HG02840 (cell line): ENCODE measurements at regions not wholly inside any gene's neighbourhood (a gene's known extent, or its start where the extent isn't known, plus 50 kb on each side); places are given as distances from the start of the nearest gene placed in this dataset.
A peak's percentile ranks its signal among the peaks of the same experiment; 100 is the strongest.

Experiments
- ATAC-seq: cut with Tn5 transposase; IDR thresholded peaks from one replicate; pipeline ENCODE4 v1.9.1; 2021; ENCODE audit warnings: mild to moderate bottlenecking, moderate library complexity, moderate number of reproducible peaks; ENCODE audit not compliant: unreplicated experiment, low FRiP score

GRCh38 chr4:85244638-85245037 is 230.3 kb upstream of the ARHGAP24 start:
- no peak for ATAC-seq

DNA sequence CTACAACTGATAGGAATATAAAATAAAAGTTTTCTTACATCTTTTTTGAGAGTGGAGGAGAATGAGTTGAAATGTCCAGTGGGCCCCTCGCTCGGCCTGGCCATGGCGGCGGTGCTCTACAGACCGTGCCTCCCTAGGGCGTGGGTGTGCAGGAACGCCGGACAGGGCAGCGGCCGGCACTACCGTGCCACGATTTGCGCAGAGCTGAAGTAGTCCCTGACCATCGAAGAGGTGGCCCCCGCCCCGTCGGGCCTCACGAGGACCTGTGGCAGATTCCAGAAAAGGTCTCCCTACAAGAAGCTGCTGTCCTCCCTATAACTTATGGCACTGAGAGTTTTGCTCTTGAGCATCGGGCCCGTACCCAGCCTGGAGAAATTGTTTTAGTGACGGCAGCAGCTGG is 228.9 kb upstream of the ARHGAP24 start:
- no peak for ATAC-seq

DNA sequence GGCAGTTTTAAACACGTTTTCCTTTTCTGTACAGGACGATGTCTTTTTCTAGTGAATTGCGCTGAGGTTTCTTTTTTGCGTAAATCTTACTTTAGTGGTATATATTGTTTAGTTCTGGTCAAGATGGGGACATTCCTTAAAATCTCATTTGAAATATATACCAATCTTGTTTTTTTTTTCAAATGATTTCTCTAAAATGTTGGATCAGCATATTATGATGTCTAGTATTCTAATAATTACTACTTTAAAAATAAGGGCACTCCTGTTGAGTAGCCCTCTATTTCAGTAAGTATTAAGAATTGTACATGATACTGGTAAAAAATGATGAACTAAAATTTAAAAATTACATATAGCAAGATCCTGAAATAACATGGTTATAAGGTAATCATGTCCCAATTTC is 224.1 kb upstream of the ARHGAP24 start:
- ATAC-seq, result no peak

- ATAC-seq, result no peak
Measured at GRCh38 chr4:85257817-85258370, 217.1 kb upstream of the ARHGAP24 start.

DNA sequence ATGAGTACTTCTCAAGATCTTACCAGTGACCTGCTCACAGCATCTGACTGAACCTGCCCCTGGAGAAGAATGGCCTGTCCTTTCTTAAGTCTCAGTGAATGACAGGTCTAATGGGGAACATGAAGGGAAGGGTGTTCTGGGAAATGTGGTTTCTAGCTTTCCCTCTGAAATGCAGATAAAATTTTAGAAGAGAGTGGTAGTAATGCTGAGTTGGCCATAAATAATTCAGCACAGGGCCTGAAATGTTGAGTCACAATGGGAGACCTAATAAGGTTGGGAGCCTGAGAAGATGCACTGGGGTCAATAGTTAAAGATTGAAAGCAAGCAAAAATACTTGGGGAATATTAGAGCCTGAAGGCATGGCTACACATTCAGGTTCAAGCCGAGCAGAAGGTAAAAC is 214.9 kb upstream of the ARHGAP24 start:
- ATAC-seq, result no peak

GRCh38 chr4:85265234-85265633 is 209.7 kb upstream of the ARHGAP24 start:
- no peak for ATAC-seq

- ATAC-seq, result no peak
Measured at GRCh38 chr4:85268188-85268587, 206.8 kb upstream of the ARHGAP24 start.

- ATAC-seq, result no peak
Measured at GRCh38 chr4:85268961-85269360, 206.0 kb upstream of the ARHGAP24 start.

DNA sequence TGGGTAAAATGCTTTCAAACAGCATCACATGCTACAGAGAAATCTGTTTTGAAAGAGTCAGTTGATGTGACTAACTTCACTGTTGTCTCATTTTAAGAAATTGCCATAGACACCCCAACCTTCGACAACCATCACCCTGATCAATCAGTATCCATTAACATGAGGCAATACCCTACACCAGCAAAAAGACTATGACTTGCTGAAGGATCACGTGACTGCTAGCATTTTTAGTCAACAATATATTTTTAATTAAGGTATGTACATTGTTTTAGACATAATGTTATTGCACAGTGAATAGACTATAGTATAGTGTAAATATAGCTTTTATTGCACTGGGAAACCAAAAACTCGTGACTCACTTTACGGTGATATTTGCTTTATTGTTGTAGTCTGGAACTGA is 200.0 kb upstream of the ARHGAP24 start:
- ATAC-seq, result no peak

DNA sequence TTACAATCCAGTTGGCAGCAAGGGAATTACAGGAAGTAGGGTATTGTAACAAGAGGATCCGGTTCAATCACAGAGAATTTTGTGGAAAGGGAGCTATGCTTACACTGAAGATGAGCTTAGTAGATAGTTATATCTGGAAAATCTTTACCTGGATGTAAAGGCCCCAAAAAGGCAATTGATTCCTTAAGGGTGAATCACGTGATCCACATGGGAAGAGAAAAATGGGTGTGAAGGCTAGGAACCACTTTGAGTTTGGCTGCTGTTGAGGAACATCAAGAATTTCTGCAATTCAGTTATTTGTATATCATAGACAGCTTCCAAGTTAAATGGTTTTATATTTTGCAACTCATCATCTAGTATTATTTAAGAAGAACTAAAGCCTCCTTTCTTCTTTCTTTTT is 194.0 kb upstream of the ARHGAP24 start:
- ATAC-seq, result no peak

DNA sequence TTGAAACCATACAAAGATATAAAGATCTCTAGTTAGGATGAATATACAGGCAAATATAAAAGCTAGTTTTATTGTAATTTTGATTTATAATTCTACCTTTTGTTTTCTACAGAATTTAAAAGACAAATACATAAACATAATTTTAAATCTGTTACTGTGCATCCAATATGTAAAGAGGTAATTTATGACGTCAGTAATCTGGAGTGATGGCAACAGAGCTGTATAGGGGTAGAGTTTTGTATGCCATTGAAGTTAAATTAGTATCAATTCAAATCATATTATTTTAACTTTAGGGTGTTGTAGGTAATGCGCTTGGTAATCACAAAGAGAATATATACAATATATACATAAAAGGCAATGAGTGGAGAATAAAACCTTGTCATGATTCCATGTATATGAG is 183.7 kb upstream of the ARHGAP24 start:
- no peak for ATAC-seq

- ATAC-seq, result no peak
Measured at GRCh38 chr4:85298037-85298436, 176.9 kb upstream of the ARHGAP24 start.

- no peak for ATAC-seq
Measured at GRCh38 chr4:85302193-85302736, 172.7 kb upstream of the ARHGAP24 start.

DNA sequence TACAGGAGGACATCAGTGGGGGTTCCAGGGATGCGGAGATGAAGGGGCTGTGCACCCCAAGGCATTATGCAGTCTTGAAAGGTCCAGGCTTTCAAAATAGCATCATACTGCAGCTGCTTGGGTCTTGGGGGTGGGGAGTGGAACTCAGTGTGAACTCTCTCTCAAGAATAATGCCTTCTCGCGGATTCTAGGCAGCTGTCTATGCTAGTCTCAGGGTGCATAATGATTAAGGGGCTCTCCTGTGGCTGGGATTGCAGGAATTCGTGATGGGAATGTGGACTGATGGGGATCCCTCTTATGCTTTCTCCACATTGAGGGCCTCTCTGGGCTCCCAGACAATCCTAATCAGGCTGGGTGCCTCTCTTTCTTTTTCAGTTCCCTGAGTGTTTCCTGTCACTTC is 172.2 kb upstream of the ARHGAP24 start:
- ATAC-seq, result no peak

GRCh38 chr4:85318415-85318814 is 156.5 kb upstream of the ARHGAP24 start:
- ATAC-seq, result no peak

DNA sequence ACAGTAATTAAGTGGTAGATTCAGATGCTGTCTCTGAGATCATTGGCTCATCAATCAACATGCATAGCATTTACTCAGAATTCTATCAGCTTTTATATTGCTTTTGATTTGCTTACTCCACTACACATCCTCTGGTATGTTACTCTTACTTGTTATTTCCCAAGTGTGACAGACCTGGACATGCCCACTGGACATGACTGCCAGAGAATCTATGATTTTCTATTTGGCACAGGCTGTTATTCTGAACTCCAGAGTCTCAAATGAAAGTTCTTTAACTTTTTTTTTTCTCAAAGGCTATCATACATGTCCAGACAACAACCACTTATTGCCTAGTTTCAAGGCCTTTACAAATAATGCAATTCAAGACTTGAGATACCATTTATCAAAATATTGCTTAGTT is 116.1 kb upstream of the ARHGAP24 start:
- ATAC-seq, result no peak

GRCh38 chr4:85362550-85362949 is 112.4 kb upstream of the ARHGAP24 start:
- no peak for ATAC-seq

- no peak for ATAC-seq
Measured at GRCh38 chr4:85367815-85368214, 107.1 kb upstream of the ARHGAP24 start.

DNA sequence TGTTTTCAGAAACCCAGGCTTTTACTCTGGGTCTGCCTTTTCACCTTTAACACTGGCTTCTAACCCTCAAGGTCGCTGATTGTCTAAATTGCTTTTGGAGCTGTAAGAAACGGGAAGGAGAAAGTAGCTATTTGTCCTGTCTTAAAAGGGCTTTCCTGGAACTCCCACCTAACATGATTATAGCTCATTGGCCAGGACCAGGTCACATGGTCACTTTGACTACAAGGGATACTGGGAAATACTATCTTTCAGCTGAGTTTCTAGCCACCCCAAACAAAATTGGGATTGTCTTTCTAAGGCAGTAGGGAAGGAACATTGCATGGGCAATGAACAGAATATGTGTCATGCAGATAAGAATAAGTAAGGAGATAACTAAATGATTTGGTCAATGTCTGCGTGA is 106.7 kb upstream of the ARHGAP24 start:
- no peak for ATAC-seq

DNA sequence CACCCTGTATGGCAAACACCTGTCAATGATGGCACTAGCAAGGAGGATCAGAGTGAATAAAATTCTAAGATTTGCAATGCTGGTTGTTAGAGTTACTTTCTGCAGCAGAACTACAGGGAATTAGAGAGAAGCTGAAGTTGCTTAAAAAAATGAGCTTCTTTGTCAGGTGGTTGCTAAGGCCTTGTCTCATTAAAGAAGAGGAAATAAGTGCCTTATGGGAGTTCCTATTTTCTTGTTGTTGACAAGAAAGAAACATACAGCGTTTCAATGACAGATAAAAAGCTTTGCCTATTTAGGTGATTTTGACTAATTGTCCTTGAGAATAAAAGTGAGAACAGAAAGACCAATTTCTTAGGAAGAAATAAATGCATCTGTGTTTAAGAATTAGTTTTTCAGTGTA is 106.0 kb upstream of the ARHGAP24 start:
- ATAC-seq, result no peak

- ATAC-seq, result peak; percentile 11
Measured at GRCh38 chr4:85369703-85370380, 105.1 kb upstream of the ARHGAP24 start.

- ATAC-seq, result peak; percentile 79
Measured at GRCh38 chr4:85370400-85371032, 104.4 kb upstream of the ARHGAP24 start.
